ENCODE measurements at regions not wholly inside any gene's neighbourhood (a gene's known extent, or its start where the extent isn't known, plus 50 kb on each side); places are given as distances from the start of the nearest gene placed in this dataset.

- no peaks in the 10 kb centered on the region for H3K36me3 Mint-ChIP-seq
- no peaks in the 10 kb centered on the region for H3K27me3 Mint-ChIP-seq
- no peaks in the 10 kb centered on the region for H3K4me1 Mint-ChIP-seq
- peaks cover 2 to 7% (median 3%) of the 10 kb centered on the region in 3 donors for H3K9me3 Mint-ChIP-seq
- H3K4me3 Mint-ChIP-seq = no peak overlapping the region
- H3K27ac Mint-ChIP-seq = no peak overlapping the region
These were observed 994.7 kb upstream of the POU3F3 start for GRCh38 chr2:103859238-103859637.

DNA sequence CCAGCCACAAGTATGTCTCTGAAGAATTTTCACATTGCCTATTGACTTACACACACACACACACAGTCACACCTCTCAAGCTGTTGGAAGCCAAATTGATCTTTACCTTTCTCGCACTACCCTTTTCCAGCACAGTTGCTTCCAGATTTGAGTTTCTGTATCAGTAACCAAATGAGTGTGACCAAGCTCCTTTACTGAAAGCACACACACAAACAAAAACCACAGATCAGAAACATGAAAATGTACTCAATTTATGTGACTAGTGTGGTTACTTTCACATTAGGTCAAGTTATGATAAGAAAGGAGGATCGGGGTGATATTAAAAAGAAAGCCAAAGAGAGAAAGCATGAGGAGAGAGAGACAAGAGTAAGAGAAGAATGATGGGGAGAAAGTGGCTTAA is 993.9 kb upstream of the POU3F3 start:
- Mint-ChIP-seq H3K4me1 (no peaks in the 10 kb centered on the region), H3K27ac (no peak overlapping the region), H3K27me3 (no peaks in the 10 kb centered on the region), H3K36me3 (no peaks in the 10 kb centered on the region), H3K9me3 (peaks cover 2 to 7% (median 3%) of the 10 kb centered on the region in 3 donors), H3K4me3 (no peak overlapping the region)

DNA sequence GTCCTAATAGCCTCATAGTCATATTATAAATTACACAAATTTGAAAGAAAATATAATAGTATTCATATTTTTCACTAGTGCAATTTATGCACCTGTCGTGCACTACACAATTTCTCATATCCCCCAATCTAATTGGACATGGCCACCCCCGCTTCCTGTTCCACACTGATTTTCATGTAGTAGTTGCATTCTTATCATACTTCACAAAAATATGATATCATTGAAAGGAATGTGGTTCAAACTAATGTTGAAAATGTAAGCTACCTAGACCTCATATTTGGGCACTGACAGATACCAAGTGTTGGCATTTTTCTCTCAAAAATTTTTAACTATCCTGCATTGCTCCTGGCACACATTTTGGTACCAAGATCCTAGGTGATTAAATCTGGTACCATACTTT is 985.5 kb upstream of the POU3F3 start:
- Mint-ChIP-seq H3K4me3 (no peak overlapping the region), H3K27ac (no peak overlapping the region), H3K9me3 (peaks cover 0 to 3% (median 3%) of the 10 kb centered on the region in 3 donors), H3K4me1 (no peaks in the 10 kb centered on the region), H3K36me3 (no peaks in the 10 kb centered on the region), H3K27me3 (no peaks in the 10 kb centered on the region)

DNA sequence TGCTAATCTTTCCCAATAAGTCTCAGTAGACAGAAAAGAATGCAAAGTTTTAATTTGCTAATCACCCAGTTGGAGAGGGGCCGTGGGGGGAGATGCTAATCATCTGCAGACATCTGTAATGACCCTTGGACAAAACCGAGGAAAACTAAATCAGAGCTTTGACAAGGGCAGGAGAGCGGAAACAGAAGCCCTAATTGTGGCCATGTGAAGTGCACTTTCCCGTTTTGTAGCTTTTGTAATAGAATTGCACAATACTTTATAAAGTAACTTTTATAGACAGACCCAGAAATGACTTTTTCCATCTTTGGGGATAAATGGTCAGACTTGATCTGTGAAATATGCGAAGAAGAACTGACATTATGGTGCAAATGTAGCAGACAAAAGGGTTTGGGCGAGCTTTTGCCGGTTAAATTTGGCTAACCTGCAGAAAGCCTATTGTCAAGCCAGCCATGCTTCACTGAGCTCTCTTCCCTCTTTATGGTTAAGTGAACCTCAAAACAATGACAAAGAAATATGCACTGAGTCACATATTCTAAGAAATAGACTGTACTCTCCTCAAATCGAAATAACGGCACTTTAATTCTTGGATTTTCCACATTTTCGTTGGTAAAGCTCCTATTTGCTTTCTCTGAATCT is 980.1 kb upstream of the POU3F3 start:
- no peaks in the 10 kb centered on the region for H3K36me3 Mint-ChIP-seq
- H3K9me3 Mint-ChIP-seq = peaks cover 0 to 5% (median 0%) of the 10 kb centered on the region in 3 donors
- no peak overlapping the region for H3K4me3 Mint-ChIP-seq
- no peaks in the 10 kb centered on the region for H3K4me1 Mint-ChIP-seq
- H3K27ac Mint-ChIP-seq = no peak overlapping the region
- no peaks in the 10 kb centered on the region for H3K27me3 Mint-ChIP-seq

- H3K4me1 Mint-ChIP-seq = no peaks in the 10 kb centered on the region
- no peak overlapping the region for H3K27ac Mint-ChIP-seq
- no peak overlapping the region for H3K4me3 Mint-ChIP-seq
- H3K36me3 Mint-ChIP-seq = no peaks in the 10 kb centered on the region
- no peaks in the 10 kb centered on the region for H3K27me3 Mint-ChIP-seq
- H3K9me3 Mint-ChIP-seq = peaks cover 0 to 5% (median 0%) of the 10 kb centered on the region in 3 donors
These were observed 978.8 kb upstream of the POU3F3 start for GRCh38 chr2:103875131-103875530.

DNA sequence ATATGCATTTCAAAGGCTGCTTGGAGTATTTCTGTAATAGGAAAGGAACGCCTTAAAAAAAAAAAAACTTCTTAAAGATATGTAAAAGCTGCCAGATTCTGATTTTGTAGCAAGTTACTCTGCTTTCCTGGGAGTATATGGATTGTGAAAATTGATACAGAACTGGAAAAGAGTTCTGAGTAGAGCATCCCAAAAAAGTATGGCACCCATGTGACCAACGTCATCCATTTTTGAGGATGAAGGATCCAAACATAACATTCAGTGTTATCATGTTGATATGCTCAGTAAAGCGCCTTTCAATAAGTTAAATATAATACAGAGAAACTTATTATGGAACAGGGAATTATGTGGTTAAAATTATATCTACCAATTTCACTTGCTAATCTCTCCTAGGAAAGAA is 978.4 kb upstream of the POU3F3 start:
- H3K27me3 Mint-ChIP-seq = no peaks in the 10 kb centered on the region

DNA sequence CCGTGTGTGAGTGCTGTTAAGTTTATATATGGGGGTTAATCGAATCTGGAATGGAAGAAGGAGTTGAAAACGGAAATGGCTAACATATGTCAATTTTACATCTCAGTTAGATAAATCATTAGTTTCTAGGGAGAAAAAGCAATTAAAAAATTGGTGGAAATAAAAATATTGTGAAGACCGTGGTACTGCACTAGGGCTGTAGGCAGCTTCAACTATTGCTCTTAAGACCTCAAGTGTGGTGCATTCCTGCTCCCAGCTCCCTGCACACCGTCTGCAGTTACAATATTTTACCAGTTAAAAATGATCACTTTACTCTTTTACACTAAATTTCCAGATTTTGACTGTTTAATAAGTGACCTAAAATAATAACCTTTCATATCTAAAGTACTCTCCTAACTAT is 977.3 kb upstream of the POU3F3 start:
- H3K9me3 Mint-ChIP-seq = peaks cover 0 to 5% (median 0%) of the 10 kb centered on the region in 3 donors
- H3K27me3 Mint-ChIP-seq = no peaks in the 10 kb centered on the region
- H3K36me3 Mint-ChIP-seq = no peaks in the 10 kb centered on the region
- H3K4me1 Mint-ChIP-seq = no peaks in the 10 kb centered on the region
- no peak overlapping the region for H3K4me3 Mint-ChIP-seq
- H3K27ac Mint-ChIP-seq = no peak overlapping the region

More for the DNA sequence above, 978.4 kb upstream of the POU3F3 start:
- Mint-ChIP-seq H3K27ac (no peak overlapping the region), H3K4me1 (no peaks in the 10 kb centered on the region), H3K4me3 (no peak overlapping the region), H3K9me3 (peaks cover 0 to 5% (median 0%) of the 10 kb centered on the region in 3 donors), H3K36me3 (no peaks in the 10 kb centered on the region)

- Mint-ChIP-seq H3K27ac (no peak overlapping the region), H3K36me3 (peaks cover 1% of the 10 kb centered on the region), H3K4me1 (no peaks in the 10 kb centered on the region), H3K9me3 (peaks cover 0 to 2% (median 0%) of the 10 kb centered on the region in 3 donors), H3K4me3 (no peak overlapping the region), H3K27me3 (no peaks in the 10 kb centered on the region)
These were observed 974.8 kb upstream of the POU3F3 start for GRCh38 chr2:103879101-103879500.

GRCh38 chr2:103880081-103880834 is 973.7 kb upstream of the POU3F3 start:
- no peaks in the 10 kb centered on the region for H3K27me3 Mint-ChIP-seq
- H3K27ac Mint-ChIP-seq = no peak overlapping the region
- H3K9me3 Mint-ChIP-seq = no peaks in the 10 kb centered on the region
- H3K36me3 Mint-ChIP-seq = peaks cover 1% of the 10 kb centered on the region
- no peak overlapping the region for H3K4me3 Mint-ChIP-seq
- no peaks in the 10 kb centered on the region for H3K4me1 Mint-ChIP-seq

GRCh38 chr2:103887625-103888024 is 966.3 kb upstream of the POU3F3 start:
- peaks cover 4% of the 10 kb centered on the region for H3K36me3 Mint-ChIP-seq
- H3K4me1 Mint-ChIP-seq = no peaks in the 10 kb centered on the region
- peaks cover 5 to 10% (median 6%) of the 10 kb centered on the region in 3 donors for H3K9me3 Mint-ChIP-seq
- H3K27me3 Mint-ChIP-seq = no peaks in the 10 kb centered on the region
- no peak overlapping the region for H3K27ac Mint-ChIP-seq
- H3K4me3 Mint-ChIP-seq = no peak overlapping the region

DNA sequence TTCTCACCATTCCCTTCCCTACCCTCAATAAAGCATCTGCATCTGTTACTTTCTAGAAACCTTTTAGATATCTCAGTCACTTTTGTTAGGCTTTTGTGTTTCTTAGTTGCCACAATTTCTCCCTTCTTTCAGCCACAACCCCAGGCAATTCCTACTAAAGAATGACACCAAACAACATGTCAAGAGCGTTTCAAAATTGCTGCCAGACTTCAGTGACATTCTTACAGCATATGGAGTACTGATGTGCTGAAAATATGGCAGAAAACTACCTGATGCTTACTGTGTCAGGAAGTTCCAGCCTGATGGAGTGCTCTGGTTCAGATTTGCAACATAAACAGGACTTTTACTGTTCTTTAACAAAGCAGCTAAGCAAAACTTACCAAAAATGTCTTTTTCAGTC is 957.7 kb upstream of the POU3F3 start:
- H3K4me3 Mint-ChIP-seq = no peak overlapping the region
- no peaks in the 10 kb centered on the region for H3K27me3 Mint-ChIP-seq
- H3K36me3 Mint-ChIP-seq = no peaks in the 10 kb centered on the region
- H3K4me1 Mint-ChIP-seq = no peaks in the 10 kb centered on the region
- no peak overlapping the region for H3K27ac Mint-ChIP-seq
- H3K9me3 Mint-ChIP-seq = peaks cover 0 to 4% (median 1%) of the 10 kb centered on the region in 3 donors

DNA sequence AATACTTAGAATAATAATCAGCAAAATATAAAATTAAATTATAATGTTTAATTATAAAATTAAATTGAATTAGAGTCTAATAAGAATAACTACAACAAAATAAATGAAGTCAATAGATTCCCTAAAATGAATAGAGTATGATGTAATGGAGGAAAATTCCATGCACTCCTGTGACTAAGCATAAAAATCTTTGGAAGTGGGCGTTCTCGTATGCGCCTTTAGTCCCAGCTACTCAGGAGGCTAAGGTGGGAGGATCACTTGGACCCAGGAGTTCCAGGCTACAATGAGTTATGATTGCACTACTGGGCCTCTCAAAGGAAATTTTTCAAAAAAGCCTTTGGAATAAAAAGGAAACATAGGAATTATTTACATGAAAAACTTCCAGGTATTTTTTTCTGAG is 955.4 kb upstream of the POU3F3 start:
- Mint-ChIP-seq H3K9me3 (peaks cover 0 to 4% (median 1%) of the 10 kb centered on the region in 3 donors), H3K27me3 (no peaks in the 10 kb centered on the region), H3K27ac (no peak overlapping the region), H3K36me3 (no peaks in the 10 kb centered on the region), H3K4me3 (no peak overlapping the region), H3K4me1 (no peaks in the 10 kb centered on the region)

DNA sequence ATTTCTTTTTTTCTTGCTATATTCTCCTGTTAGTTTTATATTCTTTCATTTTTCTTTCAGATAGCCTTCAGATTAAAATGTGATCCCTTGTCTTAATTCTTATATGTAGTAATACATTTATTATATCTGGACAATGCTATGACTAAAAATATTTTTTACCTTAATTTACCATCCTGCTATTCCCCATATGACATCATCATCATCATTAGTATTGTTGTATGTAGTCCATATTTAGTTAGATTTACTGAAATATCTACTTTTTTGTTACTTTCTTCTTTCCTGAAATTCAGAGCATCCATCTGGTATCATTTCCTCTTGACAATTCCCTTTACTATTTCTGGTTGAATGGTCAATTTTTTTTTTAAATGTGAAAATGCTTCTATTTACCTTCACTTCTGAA is 951.6 kb upstream of the POU3F3 start:
- Mint-ChIP-seq H3K27me3 (no peaks in the 10 kb centered on the region), H3K4me3 (no peak overlapping the region), H3K27ac (no peak overlapping the region), H3K36me3 (no peaks in the 10 kb centered on the region), H3K4me1 (no peaks in the 10 kb centered on the region), H3K9me3 (peaks cover 0 to 1% (median 0%) of the 10 kb centered on the region in 3 donors)

DNA sequence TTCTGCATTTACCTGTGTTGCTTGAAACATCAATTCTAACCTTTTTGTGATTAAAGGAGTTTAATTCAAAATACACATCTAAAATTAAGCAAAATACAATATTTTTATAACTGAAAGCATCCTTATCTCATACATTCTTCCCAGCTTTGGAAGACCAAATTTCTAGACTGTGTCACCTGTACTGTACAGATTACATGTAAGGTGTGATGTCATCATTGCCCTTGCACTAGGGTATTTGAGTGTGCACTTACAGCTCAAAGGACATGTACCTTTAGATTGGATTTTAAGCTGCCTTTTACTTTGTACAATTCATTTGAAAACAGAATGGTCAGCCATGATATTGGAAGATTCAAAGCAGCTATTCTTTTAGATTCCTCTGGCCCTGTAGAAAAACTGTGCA is 932.8 kb upstream of the POU3F3 start:
- H3K4me3 Mint-ChIP-seq = no peak overlapping the region
- H3K36me3 Mint-ChIP-seq = no peaks in the 10 kb centered on the region
- no peaks in the 10 kb centered on the region for H3K4me1 Mint-ChIP-seq
- H3K27ac Mint-ChIP-seq = no peak overlapping the region
- no peaks in the 10 kb centered on the region for H3K27me3 Mint-ChIP-seq
- H3K9me3 Mint-ChIP-seq = peaks cover 4 to 12% (median 7%) of the 10 kb centered on the region in 3 donors

DNA sequence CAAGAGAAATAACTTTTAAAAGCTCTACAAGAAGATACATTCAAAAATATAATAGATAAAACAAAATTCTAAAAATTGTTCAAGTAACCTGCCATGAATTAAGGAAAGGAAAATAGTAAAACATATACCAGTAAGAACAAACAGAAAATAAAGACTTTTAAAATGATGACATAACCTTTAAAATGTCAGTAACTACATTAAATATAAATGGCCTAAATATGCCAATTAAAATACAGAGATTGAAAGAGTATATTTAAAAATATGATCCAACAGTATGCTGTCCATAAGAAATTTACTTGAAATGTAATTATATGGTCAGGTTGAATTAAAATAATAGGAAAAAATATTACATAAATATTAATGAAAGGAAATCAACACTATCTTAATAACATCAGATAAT is 911.7 kb upstream of the POU3F3 start:
- H3K36me3 Mint-ChIP-seq = peaks cover 1% of the 10 kb centered on the region
- peaks cover 0 to 11% (median 5%) of the 10 kb centered on the region in 3 donors for H3K9me3 Mint-ChIP-seq
- H3K4me1 Mint-ChIP-seq = no peaks in the 10 kb centered on the region
- H3K27me3 Mint-ChIP-seq = no peaks in the 10 kb centered on the region
- H3K27ac Mint-ChIP-seq = no peak overlapping the region
- H3K4me3 Mint-ChIP-seq = no peak overlapping the region

DNA sequence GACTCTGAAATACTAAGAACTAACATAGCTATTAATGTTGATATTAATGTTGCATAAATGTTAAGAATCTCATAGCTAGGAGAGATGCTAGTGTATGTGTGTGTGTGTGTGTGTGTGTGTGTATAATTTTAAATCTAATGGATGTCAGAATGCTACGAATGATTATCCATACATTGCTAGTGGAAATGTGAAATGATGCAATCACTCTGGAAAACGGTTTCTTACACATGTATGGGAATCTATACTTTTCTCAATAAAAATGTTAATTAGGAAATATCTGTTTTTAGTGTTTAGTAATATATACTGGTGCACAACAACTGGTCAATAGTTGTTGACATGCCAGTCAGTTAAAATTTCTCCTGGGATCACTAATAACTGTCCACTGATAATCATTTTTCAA is 908.8 kb upstream of the POU3F3 start:
- Mint-ChIP-seq H3K9me3 (peaks cover 0 to 11% (median 2%) of the 10 kb centered on the region in 3 donors), H3K27ac (no peak overlapping the region), H3K36me3 (peaks cover 1% of the 10 kb centered on the region), H3K27me3 (no peaks in the 10 kb centered on the region), H3K4me1 (peaks cover 0 to 2% (median 0%) of the 10 kb centered on the region in 3 donors), H3K4me3 (no peak overlapping the region)

Data from IgD-negative memory B cell (primary cell).